T-helper 1 cell (primary cell): ENCODE measurements at regions not wholly inside any gene's neighbourhood (a gene's known extent, or its start where the extent isn't known, plus 50 kb on each side); places are given as distances from the start of the nearest gene placed in this dataset.
"Not testable (repeated sequence)": the region's sequence is repeated elsewhere in the genome, so short reads cannot be mapped to it uniquely, and the experiment has no call there.

ENCODE experiments used
- DNase-seq, 5 donors: peaks; one replicate each; pipeline ENCODE4 v3.0.0-alpha.2; 2012 to 2020

GRCh38 chr1:102659876-102660483 is 448.3 kb downstream of the COL11A1 start:
- not testable (repeated sequence) for DNase-seq

- DNase-seq: no peak
Observed at GRCh38 chr1:102655034-102655433, 453.3 kb downstream of the COL11A1 start.

- no peak for DNase-seq
Observed at GRCh38 chr1:102640872-102641271, 467.4 kb downstream of the COL11A1 start.

- DNase-seq: no peak
Observed at GRCh38 chr1:102640312-102640711, 468.0 kb downstream of the COL11A1 start.

- no peak for DNase-seq
Observed at GRCh38 chr1:102631691-102632090, 476.6 kb downstream of the COL11A1 start.

GRCh38 chr1:102630041-102630440 is 478.3 kb downstream of the COL11A1 start:
- DNase-seq: no peak

- DNase-seq: no peak
Observed at GRCh38 chr1:102628109-102628613, 480.2 kb downstream of the COL11A1 start.

- no peak for DNase-seq
Observed at GRCh38 chr1:102627145-102627544, 481.2 kb downstream of the COL11A1 start.

GRCh38 chr1:102615896-102616295 is 492.4 kb downstream of the COL11A1 start:
- no peak for DNase-seq

GRCh38 chr1:102595106-102595505 is 513.2 kb downstream of the COL11A1 start:
- DNase-seq: no peak

- no peak for DNase-seq
Observed at GRCh38 chr1:102593276-102593675, 515.0 kb downstream of the COL11A1 start.

- DNase-seq: no peak
Observed at GRCh38 chr1:102588536-102588935, 519.8 kb downstream of the COL11A1 start.

GRCh38 chr1:102586022-102586421 is 522.3 kb downstream of the COL11A1 start:
- no peak for DNase-seq

- no peak for DNase-seq
Observed at GRCh38 chr1:102580806-102581205, 527.5 kb downstream of the COL11A1 start.

GRCh38 chr1:102578804-102579203 is 529.5 kb downstream of the COL11A1 start:
- no peak for DNase-seq

- DNase-seq: no peak
Observed at GRCh38 chr1:102572637-102573036, 535.7 kb downstream of the COL11A1 start.

- no peak for DNase-seq
Observed at GRCh38 chr1:102566182-102566581, 542.1 kb downstream of the COL11A1 start.

- DNase-seq: no peak
Observed at GRCh38 chr1:102562380-102562779, 545.9 kb downstream of the COL11A1 start.

- no peak for DNase-seq
Observed at GRCh38 chr1:102550729-102551384, 554.1 kb upstream of the OLFM3 start.

GRCh38 chr1:102546251-102546650 is 549.5 kb upstream of the OLFM3 start:
- no peak for DNase-seq

- DNase-seq: no peak
Observed at GRCh38 chr1:102535829-102536505, 539.2 kb upstream of the OLFM3 start.

GRCh38 chr1:102531036-102531435 is 534.3 kb upstream of the OLFM3 start:
- no peak for DNase-seq

GRCh38 chr1:102529446-102529845 is 532.7 kb upstream of the OLFM3 start:
- no peak for DNase-seq

- DNase-seq: no peak
Observed at GRCh38 chr1:102500758-102501157, 504.0 kb upstream of the OLFM3 start.
